Hepatocyte (in vitro differentiated cells): ENCODE measurements at regions not wholly inside any gene's neighbourhood (a gene's known extent, or its start where the extent isn't known, plus 50 kb on each side); places are given as distances from the start of the nearest gene placed in this dataset.
"Not testable (repeated sequence)": the region's sequence is repeated elsewhere in the genome, so short reads cannot be mapped to it uniquely, and the experiment has no call there.

Source experiments
- DNase-seq: peaks from one replicate; pipeline ENCODE4 v3.0.0-alpha.2; 2016; ENCODE audit warnings: low spot score
- H2AFZ ChIP-seq: fragments of 200-600 bp; sonication (generic); 2 replicates; pipeline ENCODE4 v1.6.0; 2016; ENCODE audit warnings: antibody characterized with exemption, mild to moderate bottlenecking
- H3K27ac ChIP-seq: fragments of 200-600 bp; sonication (generic); 2 replicates; pipeline ENCODE4 v1.5.1; 2016; ENCODE audit warnings: mild to moderate bottlenecking
- H3K27me3 ChIP-seq: fragments of 200-600 bp; sonication (generic); 2 replicates; pipeline ENCODE4 v1.6.1; 2016
- H3K36me3 ChIP-seq: fragments of 200-600 bp; sonication (generic); replicated peaks from 2 replicates; pipeline ENCODE4 v1.5.1; 2016; ENCODE audit warnings: low read depth; ENCODE audit not compliant: insufficient read depth
- H3K4me1 ChIP-seq: fragments of 200-600 bp; sonication (generic); 2 replicates; pipeline ENCODE4 v1.5.1; 2016; ENCODE audit warnings: mild to moderate bottlenecking, moderate library complexity; ENCODE audit not compliant: insufficient read depth
- H3K4me2 ChIP-seq: fragments of 200-600 bp; sonication (generic); 2 replicates; pipeline ENCODE4 v1.6.0; 2016
- H3K4me3 ChIP-seq: fragments of 200-600 bp; sonication (generic); 2 replicates; pipeline ENCODE4 v1.5.1; 2016; ENCODE audit warnings: mild to moderate bottlenecking
- H3K79me2 ChIP-seq: fragments of 200-600 bp; sonication (generic); 2 replicates; pipeline ENCODE4 v1.6.0; 2017; ENCODE audit warnings: mild to moderate bottlenecking
- H3K9me2 ChIP-seq: fragments of 200-600 bp; sonication (generic); replicated peaks from 2 replicates; pipeline ENCODE4 v1.6.0; 2017; ENCODE audit warnings: mild to moderate bottlenecking; ENCODE audit not compliant: insufficient read depth
- H3K9me3 ChIP-seq: fragments of 200-600 bp; sonication (generic); 2 replicates; pipeline ENCODE4 v1.5.1; 2016; ENCODE audit warnings: low read depth, mild to moderate bottlenecking
- H4K20me1 ChIP-seq: fragments of 200-600 bp; sonication (generic); 2 replicates; pipeline ENCODE4 v1.6.0; 2016; ENCODE audit warnings: mild to moderate bottlenecking; ENCODE audit not compliant: insufficient read depth, poor library complexity, severe bottlenecking
- EZH2 ChIP-seq: fragments of 200-600 bp; sonication (generic); IDR thresholded peaks from 2 replicates; pipeline ENCODE4 v1.6.1; 2016; ENCODE audit warnings: antibody characterized with exemption, mild to moderate bottlenecking, borderline replicate concordance
- EZH2phosphoT487 ChIP-seq: fragments of 200-600 bp; sonication (generic); IDR thresholded peaks from one replicate; pipeline ENCODE4 v1.6.1; 2018; ENCODE audit warnings: antibody characterized with exemption, mild to moderate bottlenecking, low read depth, moderate library complexity; ENCODE audit not compliant: unreplicated experiment, severe bottlenecking
- WGBS: methylation state at CpG from one replicate; pipeline ENCODE4 v1.1.6; 2016; ENCODE audit warnings: low lambda C conversion rate; ENCODE audit errors: missing lambda C conversion rate; 5-methylcytosine and 5-hydroxymethylcytosine counted together
- TF ChIP-seq, protein P1 (sequence below): fragments of 200-600 bp; sonication (generic); IDR thresholded peaks from 2 replicates; pipeline ENCODE4 v1.5.1; 2016; ENCODE audit warnings: antibody characterized with exemption, mild to moderate bottlenecking; ENCODE audit not compliant: poor library complexity

DNA sequence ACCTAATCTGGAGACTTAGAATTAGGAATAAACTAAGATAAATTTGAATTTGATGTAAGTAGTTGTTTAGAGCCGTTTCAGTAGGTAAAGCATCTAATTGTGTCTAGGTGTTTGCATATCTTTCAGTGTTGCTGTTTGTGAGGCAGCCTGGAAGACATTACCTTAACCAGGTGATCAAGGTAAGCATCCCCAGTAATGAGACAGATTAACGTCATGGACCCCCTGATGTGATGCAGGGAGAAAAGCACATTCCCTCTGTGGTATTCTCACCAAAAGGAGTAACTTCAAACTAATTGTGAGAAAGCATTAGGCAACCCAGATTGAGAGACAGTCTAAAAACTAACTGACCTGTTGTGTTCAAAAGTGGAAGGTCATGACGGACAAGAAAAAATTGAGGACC is 251.6 kb downstream of the NUAK1 start:
- WGBS: 75% methylated on average over 3 of the region's 3 CpGs
- H3K4me2 ChIP-seq: no peak overlapping the region
- H3K36me3 ChIP-seq: no peaks in the 10 kb centered on the region
- no peaks in the 10 kb centered on the region for H3K9me3 ChIP-seq
- no peaks in the 10 kb centered on the region for H4K20me1 ChIP-seq
- no peaks in the 10 kb centered on the region for H3K9me2 ChIP-seq
- H3K27me3 ChIP-seq: no peaks in the 10 kb centered on the region
- H3K27ac ChIP-seq: no peak overlapping the region
- no peaks in the 10 kb centered on the region for H3K4me1 ChIP-seq
- H2AFZ ChIP-seq: no peak overlapping the region
- no peak for DNase-seq
- no peak for TF ChIP-seq EZH2phosphoT487
- TF ChIP-seq, protein P1, sequence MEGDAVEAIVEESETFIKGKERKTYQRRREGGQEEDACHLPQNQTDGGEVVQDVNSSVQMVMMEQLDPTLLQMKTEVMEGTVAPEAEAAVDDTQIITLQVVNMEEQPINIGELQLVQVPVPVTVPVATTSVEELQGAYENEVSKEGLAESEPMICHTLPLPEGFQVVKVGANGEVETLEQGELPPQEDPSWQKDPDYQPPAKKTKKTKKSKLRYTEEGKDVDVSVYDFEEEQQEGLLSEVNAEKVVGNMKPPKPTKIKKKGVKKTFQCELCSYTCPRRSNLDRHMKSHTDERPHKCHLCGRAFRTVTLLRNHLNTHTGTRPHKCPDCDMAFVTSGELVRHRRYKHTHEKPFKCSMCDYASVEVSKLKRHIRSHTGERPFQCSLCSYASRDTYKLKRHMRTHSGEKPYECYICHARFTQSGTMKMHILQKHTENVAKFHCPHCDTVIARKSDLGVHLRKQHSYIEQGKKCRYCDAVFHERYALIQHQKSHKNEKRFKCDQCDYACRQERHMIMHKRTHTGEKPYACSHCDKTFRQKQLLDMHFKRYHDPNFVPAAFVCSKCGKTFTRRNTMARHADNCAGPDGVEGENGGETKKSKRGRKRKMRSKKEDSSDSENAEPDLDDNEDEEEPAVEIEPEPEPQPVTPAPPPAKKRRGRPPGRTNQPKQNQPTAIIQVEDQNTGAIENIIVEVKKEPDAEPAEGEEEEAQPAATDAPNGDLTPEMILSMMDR: no peak
- no peak for TF ChIP-seq EZH2
- H3K4me3 ChIP-seq: no peak overlapping the region
- no peaks in the 10 kb centered on the region for H3K79me2 ChIP-seq

DNA sequence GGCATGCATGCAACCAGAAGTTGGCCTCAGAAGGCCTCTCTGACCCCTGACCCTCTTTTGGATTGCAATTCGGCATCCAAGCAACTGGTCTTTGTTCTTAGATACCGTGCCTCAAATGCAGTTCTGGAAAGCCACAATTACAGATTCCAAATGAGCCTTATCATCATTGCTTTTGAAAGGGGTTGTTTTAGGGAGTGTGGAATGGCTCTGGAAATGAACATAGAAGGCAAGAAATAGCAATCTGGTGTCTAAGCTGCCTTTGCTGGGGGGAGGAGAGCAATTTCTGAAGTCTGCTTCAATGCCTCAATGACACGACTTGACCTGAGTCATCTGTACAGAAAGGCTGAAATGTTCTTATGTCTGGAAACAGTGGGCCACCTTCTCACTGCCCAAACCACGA is 250.1 kb downstream of the NUAK1 start:
- no peak for TF ChIP-seq EZH2phosphoT487
- TF ChIP-seq EZH2: no peak
- TF ChIP-seq, protein P1: no peak
- WGBS: 39% methylated on average over 4 of the region's 4 CpGs
- Histone ChIP-seq H2AFZ (no peak overlapping the region), H3K9me2 (no peaks in the 10 kb centered on the region), H3K4me2 (no peak overlapping the region), H3K4me3 (no peak overlapping the region), H3K79me2 (no peaks in the 10 kb centered on the region), H3K27ac (no peak overlapping the region), H4K20me1 (no peaks in the 10 kb centered on the region), H3K36me3 (no peaks in the 10 kb centered on the region), H3K9me3 (no peaks in the 10 kb centered on the region), H3K4me1 (no peaks in the 10 kb centered on the region), H3K27me3 (no peaks in the 10 kb centered on the region)
- DNase-seq: no peak

DNA sequence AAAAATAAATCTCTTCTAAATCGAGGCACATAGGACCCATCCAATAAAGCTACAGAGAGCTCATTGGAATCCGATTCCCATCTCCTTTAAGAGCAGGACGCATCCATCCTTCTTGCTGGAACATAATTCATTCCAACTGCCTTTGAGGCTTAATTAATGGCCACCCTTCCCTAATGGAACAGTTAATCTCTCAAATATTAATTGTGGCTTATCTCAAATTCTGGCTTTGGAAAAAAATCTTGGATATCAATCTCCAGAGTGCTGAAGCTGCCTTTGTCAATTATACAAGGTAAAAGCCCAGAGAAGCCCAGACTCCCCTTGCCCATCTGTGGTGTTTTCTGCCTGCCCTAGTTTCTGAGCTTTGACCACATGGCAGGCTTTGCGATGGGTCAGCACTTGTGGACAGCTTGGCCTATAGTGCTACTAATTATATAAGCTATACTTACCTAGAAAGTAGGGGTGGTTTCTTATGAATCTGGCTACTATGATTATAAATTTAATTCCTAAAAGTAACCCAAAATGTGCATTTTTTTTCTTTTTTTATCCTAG is 246.3 kb downstream of the NUAK1 start:
- Histone ChIP-seq H3K36me3 (no peaks in the 10 kb centered on the region), H3K27ac (no peak overlapping the region), H3K4me2 (no peak overlapping the region), H3K4me1 (no peaks in the 10 kb centered on the region), H2AFZ (no peak overlapping the region), H3K4me3 (no peak overlapping the region), H3K9me3 (no peaks in the 10 kb centered on the region), H4K20me1 (no peaks in the 10 kb centered on the region), H3K79me2 (no peaks in the 10 kb centered on the region), H3K27me3 (no peaks in the 10 kb centered on the region), H3K9me2 (no peaks in the 10 kb centered on the region)
- TF ChIP-seq EZH2: no peak
- TF ChIP-seq, protein P1: no peak
- no peak for TF ChIP-seq EZH2phosphoT487
- DNase-seq: no peak
- 61% methylated on average over 4 of the region's 4 CpGs for WGBS

DNA sequence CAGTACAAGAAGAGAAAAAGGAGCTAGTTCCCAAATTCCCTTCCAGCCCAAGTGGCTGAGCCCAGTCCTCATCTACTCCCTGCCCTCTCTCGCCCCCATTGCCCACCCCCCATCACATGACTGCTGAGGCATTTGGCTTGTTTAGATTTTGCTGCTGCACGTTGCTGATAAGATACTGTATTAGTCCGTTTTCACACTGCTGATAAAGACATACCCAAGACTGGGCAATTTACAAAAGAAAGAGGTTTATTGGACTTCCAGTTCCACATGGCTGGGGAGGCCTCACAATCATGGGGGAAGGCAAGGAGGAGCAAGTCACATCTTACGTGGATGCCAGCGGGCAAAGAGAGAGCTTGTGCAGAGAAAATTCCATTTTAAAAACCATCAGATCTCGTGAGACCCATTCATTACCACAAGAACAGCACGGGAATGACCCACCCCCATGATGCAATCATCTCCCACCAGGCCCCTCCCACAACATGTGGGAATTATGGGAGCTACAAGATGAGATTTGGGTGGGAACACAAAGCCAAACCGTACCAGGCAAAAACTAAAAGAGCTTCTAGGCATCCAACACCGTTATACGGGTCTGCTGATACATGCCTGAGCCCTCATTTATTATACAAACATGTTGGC is 243.4 kb downstream of the NUAK1 start:
- not testable (repeated sequence) for H3K9me2 ChIP-seq, H3K36me3 ChIP-seq, H4K20me1 ChIP-seq, H3K4me2 ChIP-seq, H3K4me3 ChIP-seq, H3K27ac ChIP-seq, H3K27me3 ChIP-seq, H3K9me3 ChIP-seq, H3K79me2 ChIP-seq, H2AFZ ChIP-seq, H3K4me1 ChIP-seq, DNase-seq
- 74% methylated on average over 10 of the region's 10 CpGs for WGBS
